Dedifferentiated amniotic fluid mesenchymal stem cell (primary cell): ENCODE measurements at regions not wholly inside any gene's neighbourhood (a gene's known extent, or its start where the extent isn't known, plus 50 kb on each side); places are given as distances from the start of the nearest gene placed in this dataset.
"Not testable (repeated sequence)": the region's sequence is repeated elsewhere in the genome, so short reads cannot be mapped to it uniquely, and the experiment has no call there.

ENCODE experiments used
- DNase-seq: peaks from one replicate; pipeline ENCODE4 v3.0.0-alpha.2; 2016; ENCODE audit errors: extremely low spot score

DNA sequence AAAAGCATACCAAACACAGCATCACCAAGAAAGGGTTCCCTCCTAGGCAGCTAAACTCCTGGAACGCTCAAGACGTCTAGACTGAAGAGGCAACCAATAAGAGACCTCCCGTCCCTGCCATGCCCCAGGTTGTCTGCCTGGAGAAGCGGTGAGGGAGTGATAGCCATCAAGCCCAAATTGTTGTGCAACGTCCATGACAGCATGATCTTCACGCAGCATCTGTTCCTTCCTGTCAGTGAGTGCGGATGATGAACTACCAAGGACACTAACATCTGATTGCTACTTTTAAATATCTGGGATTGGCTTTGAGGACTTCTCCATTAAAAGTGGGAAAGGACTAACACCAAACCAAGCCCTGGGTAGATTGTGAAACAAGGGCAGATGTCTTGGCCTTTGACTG, 149.7 kb downstream of the TXNL1 start:
- DNase-seq = no peak

DNA sequence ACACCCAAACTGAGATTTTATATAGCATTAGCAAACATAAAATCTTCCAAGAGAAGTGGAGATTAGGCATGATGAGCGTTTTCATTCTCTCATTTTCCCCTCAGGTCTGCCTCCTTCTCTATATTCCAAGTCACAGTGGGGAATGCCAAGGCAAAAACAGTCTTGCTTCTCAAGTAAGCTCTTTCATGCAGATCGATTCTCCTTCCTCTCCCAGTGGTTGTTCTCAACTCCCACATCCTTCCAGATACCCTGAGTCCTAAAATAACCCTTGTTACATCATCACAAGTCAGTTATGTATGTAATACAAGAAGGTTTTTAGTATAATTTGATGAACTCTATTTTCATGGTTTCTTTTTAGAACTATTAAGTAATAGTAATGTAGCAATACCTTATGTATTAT, 150.6 kb downstream of the TXNL1 start:
- no peak for DNase-seq

DNA sequence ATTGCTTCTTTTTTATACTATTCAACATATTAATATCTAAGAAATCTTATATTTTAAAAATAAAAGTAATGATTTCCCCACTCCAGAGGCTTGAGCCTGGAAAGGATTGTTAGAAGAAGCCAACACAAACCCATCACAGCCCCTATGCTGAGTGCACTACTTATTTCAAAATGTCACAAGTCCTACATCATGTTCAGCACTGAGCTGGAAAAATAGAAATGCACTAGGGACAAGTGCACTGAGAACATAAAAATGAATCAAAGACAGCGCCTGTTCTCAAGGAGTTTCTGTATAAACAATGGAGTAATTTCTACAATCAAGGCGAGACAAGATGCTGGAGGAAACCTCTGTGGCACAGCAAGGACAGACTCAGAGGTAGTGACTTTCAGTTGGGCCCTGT, 155.0 kb downstream of the TXNL1 start:
- DNase-seq = no peak

DNA sequence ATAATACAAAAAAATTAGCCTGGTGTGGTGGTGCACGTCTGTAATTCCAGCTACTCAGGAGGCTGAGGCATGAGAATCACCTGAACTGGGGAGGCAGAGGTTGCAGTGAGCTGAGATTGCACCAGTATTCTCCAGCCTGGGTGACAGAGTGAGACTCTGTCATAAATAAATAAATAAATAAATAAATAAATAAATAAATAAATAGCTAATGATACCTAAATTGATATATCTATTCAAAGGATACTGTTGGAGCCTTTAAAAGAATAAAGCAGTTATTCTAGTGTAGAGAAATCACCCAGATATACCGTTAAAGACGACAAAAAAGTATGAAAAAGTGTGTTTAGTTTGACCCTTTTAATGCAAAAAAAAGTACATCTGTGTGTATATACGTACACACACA, 155.6 kb downstream of the TXNL1 start:
- DNase-seq = not testable (repeated sequence)

DNA sequence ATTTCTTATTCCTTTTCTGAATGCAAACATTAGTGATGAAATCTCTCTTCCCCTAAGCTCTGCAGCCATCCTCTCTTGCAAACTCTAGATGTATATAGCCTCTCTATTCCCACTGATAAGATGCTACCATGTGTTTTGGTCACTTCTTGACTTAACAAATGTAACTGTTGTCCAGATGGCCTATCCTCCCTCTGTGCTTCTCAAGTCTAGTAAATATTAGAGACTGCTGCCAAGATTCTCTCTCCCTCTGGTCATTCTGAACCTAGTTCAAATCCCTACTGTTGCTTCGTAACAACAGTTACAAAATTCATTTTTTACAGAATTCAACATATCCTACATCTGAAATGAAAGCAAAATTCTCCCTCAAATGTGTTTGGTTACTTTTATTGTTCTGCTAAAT, 156.6 kb downstream of the TXNL1 start:
- DNase-seq = no peak

DNA sequence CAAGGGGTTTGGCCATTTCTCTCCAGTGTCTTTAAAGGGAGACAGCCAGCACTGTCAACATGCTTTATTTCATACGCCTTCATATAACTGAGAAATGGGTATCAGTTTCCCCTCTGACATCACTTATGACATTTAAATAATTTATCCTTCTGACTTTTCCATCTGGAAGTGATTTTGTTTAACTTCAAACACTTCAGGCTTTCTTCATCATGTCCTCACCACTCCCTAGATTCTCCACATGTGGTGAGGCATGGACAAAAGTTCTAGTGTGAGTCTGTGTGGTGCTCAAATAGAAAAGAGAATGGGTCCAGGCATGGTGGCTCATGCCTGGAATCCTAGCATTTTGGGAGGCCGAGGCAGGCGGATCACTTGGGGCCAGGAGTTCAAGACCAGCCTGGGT, 158.6 kb downstream of the TXNL1 start:
- no peak for DNase-seq

DNA sequence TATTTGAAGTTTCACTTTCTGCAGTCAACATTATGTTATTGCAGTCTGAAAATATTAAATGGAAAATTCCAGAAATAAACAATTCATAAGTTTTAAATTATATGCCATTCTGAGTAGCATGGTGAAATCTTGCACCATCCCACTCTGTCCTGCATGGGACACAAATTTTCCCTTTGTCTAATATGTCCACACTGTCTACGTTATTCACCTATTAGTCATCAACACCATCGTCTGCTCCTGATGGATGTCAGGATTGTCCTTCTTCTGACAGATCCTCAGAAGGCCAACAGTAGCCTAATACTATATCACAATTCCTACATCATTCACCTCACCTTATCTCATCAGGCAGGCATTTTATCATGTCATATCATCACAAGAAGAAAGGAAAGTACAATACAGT, 163.1 kb downstream of the TXNL1 start:
- DNase-seq = no peak

DNA sequence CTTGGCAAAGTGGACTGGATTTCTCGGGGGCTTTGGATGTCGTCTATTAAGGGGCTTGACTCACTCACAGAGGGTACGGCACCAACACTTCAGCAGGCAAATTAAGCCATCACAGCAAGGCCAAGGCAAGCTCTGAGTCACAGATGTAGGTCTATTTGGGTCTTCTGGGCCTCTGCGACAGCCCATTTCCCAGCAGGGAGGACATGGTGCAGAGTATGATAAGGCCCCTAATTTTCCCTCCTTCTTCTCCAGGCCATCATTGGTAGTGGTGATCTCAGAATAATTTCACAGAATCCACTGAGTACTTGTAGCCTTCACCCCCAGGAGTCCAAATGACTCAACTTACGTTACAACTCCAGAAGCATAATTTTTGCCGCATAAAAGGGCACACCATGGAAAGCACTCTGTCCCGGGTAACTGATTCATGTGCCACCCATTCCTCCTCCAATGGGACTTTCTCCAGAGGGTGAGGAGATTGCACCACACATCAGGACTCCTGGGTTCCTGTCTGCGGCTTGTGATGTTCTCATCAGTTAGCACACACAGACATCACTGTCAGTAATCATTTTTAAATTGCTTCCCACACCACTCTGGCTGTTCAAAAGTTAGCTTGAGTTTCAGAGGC, 164.9 kb downstream of the TXNL1 start:
- DNase-seq = no peak

DNA sequence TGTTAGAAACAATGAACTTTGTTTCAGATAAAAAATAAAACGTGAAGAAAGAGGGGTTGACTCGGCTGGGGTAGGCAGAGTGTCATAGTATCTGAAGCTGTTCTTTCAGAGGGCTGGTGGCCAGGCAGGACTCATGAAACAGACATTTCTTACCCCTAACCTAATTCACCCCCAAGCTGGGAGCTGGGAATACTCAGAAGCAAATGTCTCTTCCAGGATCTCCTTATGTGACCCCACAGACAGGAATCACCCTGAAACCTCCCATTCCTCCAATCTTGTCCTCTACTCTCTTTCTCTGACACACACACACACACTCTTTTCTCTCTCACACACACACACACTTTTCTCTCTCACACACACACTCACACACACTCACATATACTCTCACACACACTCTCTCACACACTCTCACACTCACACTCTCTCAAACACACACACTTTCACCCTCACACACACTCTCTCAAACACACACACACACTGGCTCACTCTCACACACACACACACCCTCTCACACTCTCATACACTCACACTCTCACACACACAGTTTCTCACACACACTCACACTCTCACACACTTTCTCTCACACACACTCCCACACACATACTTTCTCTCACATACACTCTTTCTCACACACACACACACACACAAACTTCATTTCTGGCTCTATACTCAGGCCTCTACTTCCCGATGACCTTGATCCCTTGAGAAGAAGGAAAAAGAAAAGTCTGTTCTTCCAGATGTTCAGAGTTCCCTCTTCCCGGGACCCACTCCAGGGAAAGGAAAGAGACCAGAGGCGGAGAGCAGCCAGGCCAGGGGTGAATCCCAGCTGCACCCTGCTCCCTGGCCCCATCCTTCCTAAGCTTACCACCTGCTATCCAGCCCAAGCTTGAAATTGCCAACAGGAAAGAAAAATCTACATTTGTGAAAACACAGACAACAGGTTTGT, 167.7 kb downstream of the TXNL1 start:
- no peak for DNase-seq

DNA sequence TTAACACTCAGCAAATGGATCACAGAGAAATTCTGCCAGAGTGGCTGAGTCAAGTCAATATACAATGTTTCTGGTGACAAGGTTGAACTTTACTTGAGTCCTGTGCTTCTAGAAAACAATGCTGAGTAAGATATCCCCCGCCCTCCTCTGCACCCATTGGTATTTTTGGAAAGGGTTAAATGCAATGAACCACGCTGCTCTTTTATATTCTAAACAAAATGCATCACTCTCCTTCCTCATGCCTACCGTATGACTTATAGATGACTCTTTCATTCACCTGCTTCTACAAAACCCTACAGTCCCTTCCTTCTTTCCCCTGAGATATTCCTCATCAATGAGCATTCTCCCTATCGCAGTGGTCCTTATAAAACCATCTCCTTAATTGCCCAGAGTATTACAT, 168.8 kb downstream of the TXNL1 start:
- no peak for DNase-seq

DNA sequence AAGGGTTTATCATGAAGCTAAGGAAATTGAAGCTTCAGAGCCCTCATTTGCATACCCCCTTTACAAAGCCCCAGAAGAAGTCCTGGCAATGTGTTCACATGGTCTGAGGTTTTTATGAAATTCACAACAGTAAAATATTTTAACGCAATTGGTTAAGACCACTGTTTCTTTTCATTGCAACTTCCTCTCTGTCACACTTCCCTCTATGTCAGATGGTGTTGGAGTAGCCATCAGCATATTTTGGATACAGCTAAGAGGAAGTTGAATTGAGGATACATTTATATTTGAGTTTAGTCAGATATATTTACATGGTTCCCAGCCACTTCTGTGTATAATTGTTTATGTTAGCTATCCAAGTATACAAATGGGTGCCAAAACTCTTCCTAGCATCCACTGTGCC, 170.0 kb downstream of the TXNL1 start:
- no peak for DNase-seq

DNA sequence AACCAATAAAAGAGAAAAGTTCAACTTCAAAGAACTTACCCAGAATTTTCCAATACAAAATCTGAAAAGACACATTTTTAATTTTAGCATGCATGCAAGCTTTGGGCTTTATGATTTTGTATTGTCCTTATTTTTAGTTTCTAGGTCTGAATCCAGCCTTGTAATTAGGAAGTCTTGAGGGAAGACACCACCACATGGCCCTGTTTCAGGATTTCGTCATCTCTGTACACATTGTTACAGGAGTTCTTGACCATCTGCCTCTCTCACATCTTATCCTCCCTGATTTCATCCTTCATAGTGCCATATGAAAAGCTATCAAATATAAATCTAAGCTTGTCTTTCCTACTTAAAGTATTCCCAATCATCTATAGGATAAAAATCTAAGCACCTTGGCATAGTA, 176.1 kb downstream of the TXNL1 start:
- no peak for DNase-seq

DNA sequence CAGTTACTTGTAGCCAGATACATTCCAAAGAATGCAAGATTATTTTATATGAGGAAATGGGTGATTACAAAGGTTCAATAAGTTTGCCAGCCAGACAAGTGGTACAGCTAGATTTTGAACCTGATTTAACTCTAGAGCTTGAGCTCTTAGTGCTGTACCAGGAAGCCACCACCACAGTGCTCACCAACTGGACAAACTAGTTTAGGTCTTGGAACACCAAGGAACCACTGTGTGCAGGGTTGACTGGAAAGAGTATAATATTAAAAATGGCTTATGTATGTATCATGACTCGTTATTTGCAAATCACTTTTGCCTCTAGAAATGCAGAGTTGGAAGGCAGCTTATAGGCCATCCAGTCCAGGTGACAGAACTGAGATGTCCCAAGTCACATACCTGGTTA, 177.2 kb downstream of the TXNL1 start:
- DNase-seq = no peak

DNA sequence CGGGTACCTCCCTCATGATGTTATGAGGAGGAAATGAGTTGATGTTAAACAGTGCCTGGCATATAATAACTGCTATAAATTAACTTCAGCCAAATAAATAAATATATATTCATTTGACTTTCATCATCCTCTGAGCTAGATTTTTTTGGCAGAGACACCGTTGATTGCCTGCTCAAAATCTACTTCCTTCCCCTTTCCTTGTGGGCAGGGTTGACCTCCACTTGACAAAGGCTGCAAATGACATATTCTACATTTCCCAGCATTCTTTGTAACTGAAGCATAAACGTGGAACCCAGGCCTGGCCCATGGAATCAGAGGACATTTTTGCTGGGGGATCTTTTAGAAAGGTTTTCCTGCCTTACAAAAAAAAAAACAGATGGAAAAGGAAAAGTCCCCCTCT, 177.8 kb downstream of the TXNL1 start:
- no peak for DNase-seq

DNA sequence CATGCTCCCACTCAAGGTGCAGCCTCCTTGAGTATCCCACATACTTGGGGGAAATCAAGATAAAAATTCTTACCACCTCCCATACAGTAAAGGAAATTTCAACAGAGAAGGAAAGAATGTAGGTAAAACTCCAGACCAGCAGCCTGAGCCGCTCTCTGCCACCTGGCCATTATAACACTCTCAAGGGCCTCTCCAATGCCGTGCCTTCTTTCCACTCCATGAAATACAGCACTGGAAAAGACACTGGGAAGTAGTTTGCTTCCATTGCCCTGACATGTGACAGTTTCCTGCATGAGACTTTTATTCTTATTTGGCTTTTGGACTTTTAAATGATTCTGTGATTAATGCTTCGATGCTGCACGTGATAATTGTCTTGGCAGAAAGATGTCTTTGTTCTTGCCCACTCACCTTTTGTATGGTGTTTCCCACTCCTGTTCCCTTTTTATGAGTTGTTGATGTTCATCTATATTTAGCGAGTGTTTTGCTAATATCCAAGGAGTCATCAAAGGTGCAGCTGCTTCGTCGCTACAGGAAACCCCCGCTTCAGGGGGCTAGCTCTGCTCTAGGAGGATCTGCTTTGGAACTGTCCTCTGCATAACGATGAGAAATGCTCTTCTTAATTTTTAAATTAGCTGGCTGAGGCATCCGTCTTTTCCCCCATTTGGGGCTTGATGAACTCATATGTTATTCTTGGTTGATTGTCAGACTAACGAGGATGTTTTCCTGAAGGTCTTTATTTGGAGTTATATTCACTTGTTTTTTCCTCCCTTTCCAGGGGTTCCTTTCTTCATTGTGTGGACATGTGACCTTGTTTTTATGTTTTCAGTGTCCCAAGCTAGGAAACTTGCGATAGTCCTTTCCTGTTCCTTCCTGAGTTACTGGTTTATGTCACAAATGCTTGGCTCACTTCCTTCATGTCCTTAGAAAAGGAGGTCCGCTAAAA, 179.4 kb downstream of the TXNL1 start:
- no peak for DNase-seq

DNA sequence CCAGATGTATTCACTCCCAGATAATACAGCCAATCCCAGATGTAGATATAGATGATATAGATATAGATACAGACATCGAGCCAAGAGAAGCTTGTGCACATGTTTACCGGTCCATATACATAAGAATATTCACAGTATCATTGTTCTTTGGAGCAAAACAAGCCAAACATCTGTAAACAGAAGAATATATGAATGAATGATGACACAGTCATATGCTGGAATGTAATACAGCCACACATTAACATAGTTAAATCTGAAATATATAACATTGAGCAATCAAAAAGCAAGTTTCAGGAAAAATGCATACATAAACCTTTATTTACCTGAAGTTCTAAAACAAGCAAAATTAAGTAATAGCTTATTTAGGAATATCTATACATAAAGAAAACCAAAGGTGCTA, 182.5 kb downstream of the TXNL1 start:
- DNase-seq = no peak

DNA sequence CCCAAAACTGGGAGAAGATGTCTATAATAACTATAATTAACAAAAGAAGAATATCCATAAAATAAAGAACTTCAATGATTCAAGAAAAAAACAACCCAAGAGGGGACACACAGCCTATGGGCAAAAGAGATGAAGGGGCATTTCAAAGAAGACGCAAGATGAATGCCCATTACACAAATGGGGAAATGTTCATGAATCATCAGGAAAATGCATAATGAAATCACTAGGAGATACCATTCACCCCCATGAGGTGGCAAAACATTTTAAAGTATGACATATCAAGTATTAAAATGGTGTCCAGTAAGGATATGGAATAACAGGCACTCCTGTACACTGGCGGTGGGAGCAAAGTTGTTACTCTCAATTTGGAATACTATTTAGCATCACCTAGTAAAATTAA, 183.3 kb downstream of the TXNL1 start:
- no peak for DNase-seq

DNA sequence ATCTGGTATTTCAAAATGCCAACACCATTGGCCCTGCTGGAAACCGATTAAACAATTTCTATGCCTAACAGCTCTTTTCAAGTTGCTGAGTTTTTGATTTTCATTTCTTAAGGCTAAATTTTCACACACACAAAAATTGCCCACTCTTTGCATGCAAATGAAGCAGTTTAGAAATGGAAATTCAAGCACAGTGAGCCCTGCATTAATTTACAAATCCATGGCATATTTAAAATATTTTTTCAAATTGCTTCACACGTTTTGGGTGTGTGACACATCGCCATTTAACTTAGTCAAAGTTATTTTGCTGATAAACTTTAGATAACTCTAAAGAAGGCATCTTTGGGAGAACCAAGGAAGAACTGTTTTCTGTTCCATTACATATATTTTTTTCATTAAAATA, 184.8 kb downstream of the TXNL1 start:
- no peak for DNase-seq

DNA sequence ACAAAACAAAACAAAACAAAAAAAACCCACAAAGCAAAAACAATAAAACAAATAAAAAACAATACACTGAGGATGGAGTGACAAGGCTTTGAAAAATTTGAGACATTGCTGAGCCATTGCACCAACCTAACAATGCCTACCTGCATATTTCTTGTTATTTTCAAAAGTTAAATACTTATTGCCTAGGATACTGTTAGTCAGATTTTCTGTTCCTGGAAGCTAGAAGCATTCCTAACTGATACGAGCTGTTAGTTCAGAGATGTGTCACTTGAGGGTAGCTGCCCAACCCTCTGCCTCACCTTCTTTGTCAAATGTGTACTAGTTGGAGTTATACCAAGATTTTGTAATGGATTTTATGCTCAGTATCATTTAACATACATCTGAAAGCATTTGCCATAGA, 187.2 kb downstream of the TXNL1 start:
- DNase-seq = no peak

DNA sequence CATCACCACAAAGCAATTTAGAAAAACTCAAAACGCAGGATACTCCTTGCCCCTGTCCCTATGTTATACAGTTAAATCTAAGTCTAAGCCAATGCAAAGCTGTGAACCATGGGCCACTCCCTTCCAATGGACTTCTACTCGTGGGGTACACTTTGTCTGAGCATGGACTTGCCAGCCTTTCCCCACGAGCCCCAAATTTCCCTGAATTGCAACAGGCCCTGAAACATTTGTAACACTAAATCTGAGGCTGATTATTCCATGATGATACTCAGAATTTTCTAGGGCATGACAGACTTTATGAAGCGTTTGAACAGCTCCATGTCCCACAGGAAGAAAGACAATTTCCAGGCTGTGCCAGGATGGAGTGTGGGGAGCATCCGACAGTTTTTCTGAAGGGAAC, 189.6 kb downstream of the TXNL1 start:
- no peak for DNase-seq

DNA sequence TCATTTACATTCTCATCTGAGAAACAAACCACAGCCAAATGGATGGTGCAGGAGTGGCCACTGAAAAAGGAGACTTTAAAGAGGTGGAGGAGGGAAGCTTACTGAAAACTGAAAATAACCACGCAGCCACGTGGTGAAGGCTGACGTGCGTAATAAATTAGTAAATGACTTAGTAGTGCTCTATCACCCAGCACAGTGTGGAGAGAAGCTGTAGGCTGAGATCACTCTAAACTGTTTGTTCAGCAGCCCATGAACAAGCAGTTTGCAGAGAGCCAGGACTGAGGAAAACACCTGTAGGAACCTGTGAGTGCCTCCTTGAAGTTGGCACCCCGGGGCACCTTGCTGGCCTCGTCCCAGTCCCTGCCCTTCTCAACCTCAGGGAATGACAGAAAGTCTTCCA, 193.0 kb downstream of the TXNL1 start:
- DNase-seq = no peak

DNA sequence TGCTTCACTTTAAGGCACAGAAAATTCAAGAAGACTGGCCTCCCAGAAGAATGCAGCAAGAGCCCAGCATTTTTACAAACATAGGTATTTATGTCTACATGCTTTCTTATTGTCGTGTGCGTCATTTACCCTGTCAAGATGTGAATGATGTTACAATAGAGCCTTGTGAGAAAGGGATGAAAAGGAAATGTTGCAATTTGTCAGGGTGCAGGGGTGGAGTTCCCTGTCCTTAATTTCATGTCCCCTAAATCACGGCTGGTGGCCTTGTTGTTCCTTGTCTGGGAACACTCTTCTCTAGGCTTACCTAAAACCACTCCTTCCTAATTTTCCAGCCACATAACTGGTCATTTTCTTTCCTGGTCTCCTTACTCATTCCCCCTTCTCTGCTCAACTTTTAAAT, 194.2 kb downstream of the TXNL1 start:
- no peak for DNase-seq
